H9 (cell line): ENCODE measurements at regions not wholly inside any gene's neighbourhood (a gene's known extent, or its start where the extent isn't known, plus 50 kb on each side); places are given as distances from the start of the nearest gene placed in this dataset.

Experiments used
- DNase-seq: peaks from one replicate; pipeline ENCODE4 v3.0.0-alpha.2; 2017
- H2AFZ ChIP-seq: one replicate; pipeline ENCODE4 v1.6.1; 2013; ENCODE audit warnings: mild to moderate bottlenecking, low read length, control low read depth, moderate library complexity
- H2AK5ac ChIP-seq: 2 replicates; pipeline ENCODE4 v1.6.1; 2013; ENCODE audit warnings: low read length, control low read depth, mixed read lengths; ENCODE audit not compliant: insufficient read length
- H2BK120ac ChIP-seq: one replicate; pipeline ENCODE4 v1.6.1; 2013; ENCODE audit warnings: low read depth, mild to moderate bottlenecking, low read length, control low read depth, inconsistent platforms; ENCODE audit not compliant: poor library complexity, severe bottlenecking
- H2BK12ac ChIP-seq: 2 replicates; pipeline ENCODE4 v1.6.1; 2013; ENCODE audit warnings: low read length, control low read depth, mixed read lengths, low read depth; ENCODE audit not compliant: insufficient read length
- H2BK15ac ChIP-seq: 2 replicates; pipeline ENCODE4 v1.6.1; 2013; ENCODE audit warnings: low read depth, low read length, control low read depth
- H2BK20ac ChIP-seq: one replicate; pipeline ENCODE4 v1.6.1; 2013; ENCODE audit warnings: low read depth, mild to moderate bottlenecking, low read length, control low read depth, inconsistent platforms; ENCODE audit not compliant: poor library complexity, severe bottlenecking
- H2BK5ac ChIP-seq: 2 replicates; pipeline ENCODE4 v1.6.1; 2013; ENCODE audit warnings: low read length, control low read depth, mixed read lengths; ENCODE audit not compliant: insufficient read length
- H3K14ac ChIP-seq: 2 replicates; pipeline ENCODE4 v1.6.1; 2013; ENCODE audit warnings: low read length, control low read depth; ENCODE audit not compliant: insufficient read depth
- H3K18ac ChIP-seq: 2 replicates; pipeline ENCODE4 v1.6.1; 2013; ENCODE audit warnings: low read depth, mild to moderate bottlenecking, mixed read lengths, low read length, control low read depth; ENCODE audit not compliant: insufficient read length
- H3K23ac ChIP-seq: 2 replicates; pipeline ENCODE4 v1.6.1; 2013; ENCODE audit warnings: low read length, control low read depth, mixed read lengths, low read depth; ENCODE audit not compliant: insufficient read length
- H3K23me2 ChIP-seq: 2 replicates; pipeline ENCODE4 v1.6.1; 2013; ENCODE audit warnings: low read depth, mild to moderate bottlenecking, mixed read lengths, low read length, control low read depth; ENCODE audit not compliant: insufficient read length, poor library complexity, severe bottlenecking
- H3K27ac ChIP-seq: 2 replicates; pipeline ENCODE4 v1.5.1; 2013; ENCODE audit warnings: low read length, control low read depth, mixed read lengths, low read depth; ENCODE audit not compliant: insufficient read length
- H3K27me3 ChIP-seq: 2 replicates; pipeline ENCODE4 v1.6.1; 2013; ENCODE audit warnings: low read length, control low read depth, inconsistent platforms; ENCODE audit not compliant: insufficient read depth
- H3K4ac ChIP-seq: 2 replicates; pipeline ENCODE4 v1.6.1; 2013; ENCODE audit warnings: low read depth, mild to moderate bottlenecking, control low read depth, inconsistent platforms, low read length, moderate library complexity
- H3K4me1 ChIP-seq: 2 replicates; pipeline ENCODE4 v1.6.1; 2013; ENCODE audit warnings: low read length, control low read depth, inconsistent platforms; ENCODE audit not compliant: insufficient read depth
- H3K4me2 ChIP-seq: 2 replicates; pipeline ENCODE4 v1.6.1; 2013; ENCODE audit warnings: low read length, control low read depth, mixed read lengths; ENCODE audit not compliant: insufficient read length, insufficient read depth
- H3K56ac ChIP-seq: 2 replicates; pipeline ENCODE4 v1.6.1; 2013; ENCODE audit warnings: low read depth, mild to moderate bottlenecking, mixed read lengths, low read length, control low read depth; ENCODE audit not compliant: insufficient read length
- H3K79me1 ChIP-seq: 2 replicates; pipeline ENCODE4 v1.6.1; 2013; ENCODE audit warnings: low read depth, mild to moderate bottlenecking, moderate library complexity, low read length, control low read depth, inconsistent platforms; ENCODE audit not compliant: insufficient read depth, poor library complexity, severe bottlenecking
- H3K79me2 ChIP-seq: 2 replicates; pipeline ENCODE4 v1.6.1; 2013; ENCODE audit warnings: low read length, control low read depth, inconsistent platforms; ENCODE audit not compliant: insufficient read depth
- H3K9ac ChIP-seq: 2 replicates; pipeline ENCODE4 v1.6.1; 2013; ENCODE audit warnings: low read length, control low read depth, mixed read lengths; ENCODE audit not compliant: insufficient read length; ENCODE audit errors: extremely low read depth
- H3K9me3 ChIP-seq: one replicate; pipeline ENCODE4 v1.6.1; 2013; ENCODE audit warnings: low read depth, low read length, inconsistent platforms; ENCODE audit not compliant: control insufficient read depth
- H3T11ph ChIP-seq: one replicate; pipeline ENCODE4 v1.6.1; 2013; ENCODE audit warnings: mild to moderate bottlenecking, low read length, control low read depth, inconsistent platforms
- H4K20me1 ChIP-seq: one replicate; pipeline ENCODE4 v1.6.1; 2013; ENCODE audit not compliant: control insufficient read depth, insufficient read length, insufficient read depth
- H4K5ac ChIP-seq: 2 replicates; pipeline ENCODE4 v1.6.1; 2013; ENCODE audit warnings: low read depth, mild to moderate bottlenecking, mixed read lengths, low read length, control low read depth; ENCODE audit not compliant: insufficient read length
- H4K8ac ChIP-seq: replicated peaks from 2 replicates; pipeline ENCODE4 v1.6.1; 2013; ENCODE audit warnings: low read length, control low read depth, mixed read lengths, low read depth; ENCODE audit not compliant: insufficient read length
- H4K91ac ChIP-seq: 2 replicates; pipeline ENCODE4 v1.6.1; 2013; ENCODE audit warnings: low read depth, mild to moderate bottlenecking, moderate library complexity, mixed read lengths, low read length, control low read depth; ENCODE audit not compliant: insufficient read length
- H3K27ac Mint-ChIP-seq, 3 experiments: 2 replicates in 2 of 3; 3 replicates in 1 of 3; pipeline ENCODE4 v1.8.0; 2020 to 2021; ENCODE audit warnings: mixed read lengths in 3 of 3, mild to moderate bottlenecking in 1 of 3, moderate library complexity in 1 of 3
- H3K27me3 Mint-ChIP-seq: 2 replicates; pipeline ENCODE4 v1.8.0; 2021; ENCODE audit warnings: low read depth, mild to moderate bottlenecking, moderate library complexity, mixed read lengths
- H3K36me3 Mint-ChIP-seq, 3 experiments: 2 replicates in 2 of 3; 3 replicates in 1 of 3; pipeline ENCODE4 v1.8.0; 2020 to 2021; ENCODE audit warnings: low read depth in 3 of 3, mixed read lengths in 3 of 3; ENCODE audit not compliant: insufficient read depth in 1 of 3
- H3K4me1 Mint-ChIP-seq, 2 experiments: 2 replicates each; pipeline ENCODE4 v1.8.0; 2020; ENCODE audit warnings: mixed read lengths in 2 of 2
- H3K4me3 Mint-ChIP-seq, 2 experiments: 2 replicates in 1 of 2; 3 replicates in 1 of 2; pipeline ENCODE4 v1.8.0; 2020 to 2021; ENCODE audit warnings: mild to moderate bottlenecking in 2 of 2, mixed read lengths in 2 of 2, moderate library complexity in 1 of 2
- H3K9me3 Mint-ChIP-seq, 2 experiments: 2 replicates in 1 of 2; 3 replicates in 1 of 2; pipeline ENCODE4 v1.8.0; 2020; ENCODE audit warnings: mild to moderate bottlenecking in 2 of 2, mixed read lengths in 2 of 2, moderate library complexity in 1 of 2
- WGBS: extraction: QIAGEN DNeasy Blood & Tissue Kit; methylation state at CpG from one replicate; pipeline ENCODE4 v1.1.7; 2013; ENCODE audit warnings: missing lambda C conversion rate, low lambda C conversion rate, mixed read lengths; ENCODE audit not compliant: insufficient read length; ENCODE audit errors: extremely low coverage; 5-methylcytosine and 5-hydroxymethylcytosine counted together
- TF ChIP-seq, protein P1 (sequence below): fragments of 200-600 bp; sonication (generic); conservative IDR thresholded peaks from 3 replicates; pipeline ENCODE4 v1.8.0; 2021; ENCODE audit warnings: antibody characterized with exemption, mild to moderate bottlenecking

DNA sequence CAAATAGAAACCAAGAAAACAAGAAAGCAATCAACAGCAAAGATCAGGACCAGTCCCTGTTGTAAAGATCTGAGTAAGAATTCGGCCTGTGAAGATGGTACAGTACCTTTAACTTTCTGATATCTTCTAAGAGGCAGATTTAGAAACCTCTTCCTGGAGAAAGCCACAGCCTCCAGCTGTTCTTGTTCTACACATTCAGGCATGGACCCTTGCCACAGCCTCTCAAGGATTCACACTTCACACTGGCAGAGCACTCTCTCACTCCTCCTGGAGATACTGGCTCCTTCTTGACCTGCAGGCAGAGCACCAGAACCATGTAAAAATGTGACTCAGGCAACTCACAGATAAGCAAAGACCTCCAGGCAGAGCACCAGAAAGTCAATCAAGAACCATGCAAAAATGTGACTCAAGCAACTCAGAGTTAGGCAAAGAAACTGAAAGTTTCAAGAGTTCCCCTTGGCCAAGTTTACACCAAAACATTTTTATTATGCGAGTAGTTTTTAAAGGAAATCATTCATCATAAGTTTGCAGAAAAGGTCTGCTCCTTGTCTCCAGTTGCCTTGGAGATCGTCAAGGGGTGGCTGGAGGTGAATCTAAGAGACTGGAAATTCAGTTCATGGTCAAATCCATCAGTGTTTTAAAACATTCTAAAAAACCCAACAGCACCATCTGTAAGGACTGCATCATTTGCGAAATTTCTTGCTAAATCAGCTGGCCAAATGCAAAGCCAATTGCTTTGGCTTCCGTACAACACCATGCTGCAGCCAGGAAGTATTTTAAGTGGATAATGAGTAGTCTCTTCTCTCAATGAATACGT is 119.3 kb upstream of the MDM1 start:
- no peak overlapping the region for H2AFZ ChIP-seq
- Mint-ChIP-seq H3K27ac (no peak overlapping the region), H3K27me3 (no peaks in the 10 kb centered on the region)

More for the DNA sequence above, 119.3 kb upstream of the MDM1 start:
- no peak overlapping the region for H3K27ac ChIP-seq
- H3K79me1 ChIP-seq = no peaks in the 10 kb centered on the region
- H2AK5ac ChIP-seq = no peak overlapping the region
- H4K5ac ChIP-seq = no peak overlapping the region
- WGBS = no CpG with 5 or more reads among the region's 6 CpGs
- H3K4me3 Mint-ChIP-seq = no peak overlapping the region
- no peak overlapping the region for H3K56ac ChIP-seq
- H2BK120ac ChIP-seq = no peak overlapping the region
- H3K18ac ChIP-seq = no peak overlapping the region
- H3K4ac ChIP-seq = no peak overlapping the region
- H3K4me1 ChIP-seq = peaks cover 15% of the 10 kb centered on the region; the same call in 1 of the 2 replicates
- H3K9ac ChIP-seq = no peak overlapping the region
- peaks cover 33 to 47% of the 10 kb centered on the region in 2 experiments for H3K4me1 Mint-ChIP-seq
- H2BK20ac ChIP-seq = no peak overlapping the region
- no peak overlapping the region for H3K14ac ChIP-seq
- H2BK5ac ChIP-seq = no peak overlapping the region
- H3K23ac ChIP-seq = no peak overlapping the region
- H4K20me1 ChIP-seq = no peaks in the 10 kb centered on the region
- H3T11ph ChIP-seq = no peak overlapping the region
- no peaks in the 10 kb centered on the region for H3K9me3 ChIP-seq
- peaks cover 0 to 4% of the 10 kb centered on the region in 2 experiments; a peak in 2 of 5 replicates for H3K9me3 Mint-ChIP-seq
- no peaks in the 10 kb centered on the region for H3K23me2 ChIP-seq
- TF ChIP-seq, protein P1, sequence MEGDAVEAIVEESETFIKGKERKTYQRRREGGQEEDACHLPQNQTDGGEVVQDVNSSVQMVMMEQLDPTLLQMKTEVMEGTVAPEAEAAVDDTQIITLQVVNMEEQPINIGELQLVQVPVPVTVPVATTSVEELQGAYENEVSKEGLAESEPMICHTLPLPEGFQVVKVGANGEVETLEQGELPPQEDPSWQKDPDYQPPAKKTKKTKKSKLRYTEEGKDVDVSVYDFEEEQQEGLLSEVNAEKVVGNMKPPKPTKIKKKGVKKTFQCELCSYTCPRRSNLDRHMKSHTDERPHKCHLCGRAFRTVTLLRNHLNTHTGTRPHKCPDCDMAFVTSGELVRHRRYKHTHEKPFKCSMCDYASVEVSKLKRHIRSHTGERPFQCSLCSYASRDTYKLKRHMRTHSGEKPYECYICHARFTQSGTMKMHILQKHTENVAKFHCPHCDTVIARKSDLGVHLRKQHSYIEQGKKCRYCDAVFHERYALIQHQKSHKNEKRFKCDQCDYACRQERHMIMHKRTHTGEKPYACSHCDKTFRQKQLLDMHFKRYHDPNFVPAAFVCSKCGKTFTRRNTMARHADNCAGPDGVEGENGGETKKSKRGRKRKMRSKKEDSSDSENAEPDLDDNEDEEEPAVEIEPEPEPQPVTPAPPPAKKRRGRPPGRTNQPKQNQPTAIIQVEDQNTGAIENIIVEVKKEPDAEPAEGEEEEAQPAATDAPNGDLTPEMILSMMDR = no peak
- no peaks in the 10 kb centered on the region for H3K79me2 ChIP-seq
- H3K27me3 ChIP-seq = no peaks in the 10 kb centered on the region
- H3K4me2 ChIP-seq = no peak overlapping the region
- no peak overlapping the region for H2BK15ac ChIP-seq
- no peak overlapping the region for H4K91ac ChIP-seq
- H3K36me3 Mint-ChIP-seq = peaks cover 0 to 4% (median 4%) of the 10 kb centered on the region in 3 experiments; a peak in 2 of 7 replicates
- H4K8ac ChIP-seq = no peak overlapping the region
- H2BK12ac ChIP-seq = no peak overlapping the region
- no peak for DNase-seq
